ENCODE measurements at regions not wholly inside any gene's neighbourhood (a gene's known extent, or its start where the extent isn't known, plus 50 kb on each side); places are given as distances from the start of the nearest gene placed in this dataset.
"Not testable (repeated sequence)": the region's sequence is repeated elsewhere in the genome, so short reads cannot be mapped to it uniquely, and the experiment has no call there.

DNA sequence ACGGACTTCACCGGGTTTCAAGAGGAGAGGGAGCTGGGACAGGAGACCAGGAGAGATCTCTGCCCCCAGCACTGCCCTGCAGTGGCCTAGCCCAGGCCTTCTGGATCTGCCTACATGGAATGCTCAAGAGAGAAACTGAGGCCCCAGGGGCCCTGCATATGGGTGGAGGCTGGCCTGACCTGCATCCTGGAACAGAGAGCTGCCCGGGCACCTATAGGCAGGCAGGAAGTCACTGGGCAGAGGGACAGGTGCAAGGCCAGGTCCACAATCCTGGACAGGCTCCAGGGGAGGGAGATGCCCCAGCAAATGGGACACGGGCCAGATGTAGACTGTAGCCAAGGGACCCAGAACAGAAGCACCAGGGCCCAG, 98.5 kb upstream of the RUFY1 start:
- FAIRE-seq (no peak), DNase-seq (ENCODE audit: insufficient read length, low spot score) (no peak)
- TF ChIP-seq, protein P1, sequence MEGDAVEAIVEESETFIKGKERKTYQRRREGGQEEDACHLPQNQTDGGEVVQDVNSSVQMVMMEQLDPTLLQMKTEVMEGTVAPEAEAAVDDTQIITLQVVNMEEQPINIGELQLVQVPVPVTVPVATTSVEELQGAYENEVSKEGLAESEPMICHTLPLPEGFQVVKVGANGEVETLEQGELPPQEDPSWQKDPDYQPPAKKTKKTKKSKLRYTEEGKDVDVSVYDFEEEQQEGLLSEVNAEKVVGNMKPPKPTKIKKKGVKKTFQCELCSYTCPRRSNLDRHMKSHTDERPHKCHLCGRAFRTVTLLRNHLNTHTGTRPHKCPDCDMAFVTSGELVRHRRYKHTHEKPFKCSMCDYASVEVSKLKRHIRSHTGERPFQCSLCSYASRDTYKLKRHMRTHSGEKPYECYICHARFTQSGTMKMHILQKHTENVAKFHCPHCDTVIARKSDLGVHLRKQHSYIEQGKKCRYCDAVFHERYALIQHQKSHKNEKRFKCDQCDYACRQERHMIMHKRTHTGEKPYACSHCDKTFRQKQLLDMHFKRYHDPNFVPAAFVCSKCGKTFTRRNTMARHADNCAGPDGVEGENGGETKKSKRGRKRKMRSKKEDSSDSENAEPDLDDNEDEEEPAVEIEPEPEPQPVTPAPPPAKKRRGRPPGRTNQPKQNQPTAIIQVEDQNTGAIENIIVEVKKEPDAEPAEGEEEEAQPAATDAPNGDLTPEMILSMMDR (IDR thresholded peaks at IDR 0.05; ENCODE audit: insufficient read depth, missing control alignments) = no peak

DNA sequence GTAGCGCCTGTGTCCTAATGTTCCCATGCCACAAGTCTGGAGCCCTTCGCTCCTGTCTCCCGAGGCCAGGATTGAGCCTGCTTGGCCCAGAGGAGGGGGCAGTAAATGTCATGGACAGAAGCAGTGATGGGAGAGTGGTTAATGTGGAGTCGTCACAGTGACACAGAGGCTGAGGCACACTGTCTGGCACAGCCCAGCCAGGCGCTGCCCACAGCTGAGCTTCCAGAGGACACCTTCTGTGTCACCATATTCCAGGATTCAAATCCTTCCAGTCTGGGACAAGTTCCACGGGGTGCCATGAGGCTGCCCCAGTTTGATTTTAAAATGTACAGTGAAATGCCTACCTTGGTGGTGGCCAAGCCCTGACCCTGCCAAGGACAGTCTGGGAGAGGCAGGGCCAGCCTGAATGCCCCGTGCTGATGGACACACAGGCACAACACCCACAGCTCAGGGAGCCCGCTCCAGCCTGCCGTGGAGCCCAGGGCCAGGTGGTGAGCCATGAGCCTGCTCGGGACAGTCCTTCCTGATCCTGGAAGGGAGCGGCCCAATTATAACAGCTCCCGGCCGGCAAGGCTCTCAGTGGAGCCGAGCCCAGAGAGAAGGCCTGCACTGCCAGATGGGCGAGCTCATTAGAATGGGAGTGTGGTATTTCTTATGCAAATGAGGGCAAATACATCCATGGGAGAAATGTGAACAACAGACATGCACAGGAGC, 99.1 kb upstream of the RUFY1 start:
- DNase-seq (ENCODE audit: insufficient read length, low spot score) (no peak), FAIRE-seq (no peak)
- TF ChIP-seq, protein P1 (IDR thresholded peaks at IDR 0.05; ENCODE audit: insufficient read depth, missing control alignments) = no peak

DNA sequence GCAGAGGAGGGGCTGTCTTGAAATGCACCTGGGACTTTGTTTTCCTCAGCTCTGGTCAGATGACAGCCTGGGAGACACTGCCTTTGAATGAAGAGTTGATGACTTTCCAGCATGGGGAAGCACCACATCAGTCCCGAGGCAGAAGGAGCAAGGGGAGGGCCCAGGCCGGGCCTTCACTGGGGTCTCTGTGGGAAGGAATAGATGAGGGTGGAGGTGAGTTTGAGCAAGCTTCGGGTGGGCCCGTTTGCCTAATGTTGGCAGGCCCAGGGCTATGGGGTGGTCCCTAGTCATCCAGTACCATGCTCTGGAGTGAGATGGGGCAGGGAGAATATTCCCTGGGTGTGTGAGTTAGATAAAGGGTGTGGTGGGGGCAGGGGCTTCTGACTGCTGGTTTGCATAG, 100.4 kb upstream of the RUFY1 start:
- DNase-seq (ENCODE audit: insufficient read length, low spot score); FAIRE-seq: not testable (repeated sequence)

DNA sequence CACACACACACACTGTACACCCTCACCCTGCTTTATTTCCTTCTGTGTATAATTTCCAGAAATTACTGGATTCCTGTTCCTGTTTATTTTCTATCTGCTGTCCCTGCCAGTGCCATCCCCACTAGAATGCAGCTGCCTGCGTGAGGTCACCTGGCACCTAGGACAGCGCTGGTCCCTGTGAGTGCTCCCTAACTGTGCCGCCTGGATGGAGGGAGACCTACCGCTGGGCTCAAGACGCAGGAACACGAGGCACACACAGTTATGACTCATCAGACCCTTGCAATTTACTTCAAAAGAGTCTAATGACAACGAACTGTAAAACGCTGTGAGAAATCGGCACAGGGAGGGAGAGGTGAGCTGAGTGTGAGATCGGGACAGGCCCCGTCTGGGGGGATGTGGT, 102.1 kb upstream of the RUFY1 start:
- FAIRE-seq = not testable (repeated sequence)

DNA sequence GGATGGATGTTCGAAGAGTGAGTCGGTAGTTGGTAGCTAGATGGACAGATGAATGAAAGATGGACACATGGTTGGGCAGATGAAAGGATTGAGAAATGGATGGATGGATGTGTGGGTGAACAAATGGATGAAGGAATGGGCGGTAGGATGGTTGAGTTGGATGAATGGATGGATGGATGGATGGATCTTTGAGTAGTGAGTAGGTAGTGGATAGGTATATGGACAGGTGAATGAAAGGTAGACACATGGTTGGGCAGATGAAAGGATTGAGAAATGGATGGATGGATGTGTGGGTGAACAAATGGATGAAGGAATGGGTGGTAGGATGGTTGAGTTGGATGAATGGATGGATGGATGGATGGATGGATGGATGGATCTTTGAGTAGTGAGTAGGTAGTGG, 97.0 kb upstream of the ADAMTS2 start:
- not testable (repeated sequence) for FAIRE-seq; DNase-seq (ENCODE audit: insufficient read length, low spot score)

More for the DNA sequence above, 102.1 kb upstream of the RUFY1 start:
- not testable (repeated sequence) for DNase-seq (ENCODE audit: insufficient read length, low spot score)

DNA sequence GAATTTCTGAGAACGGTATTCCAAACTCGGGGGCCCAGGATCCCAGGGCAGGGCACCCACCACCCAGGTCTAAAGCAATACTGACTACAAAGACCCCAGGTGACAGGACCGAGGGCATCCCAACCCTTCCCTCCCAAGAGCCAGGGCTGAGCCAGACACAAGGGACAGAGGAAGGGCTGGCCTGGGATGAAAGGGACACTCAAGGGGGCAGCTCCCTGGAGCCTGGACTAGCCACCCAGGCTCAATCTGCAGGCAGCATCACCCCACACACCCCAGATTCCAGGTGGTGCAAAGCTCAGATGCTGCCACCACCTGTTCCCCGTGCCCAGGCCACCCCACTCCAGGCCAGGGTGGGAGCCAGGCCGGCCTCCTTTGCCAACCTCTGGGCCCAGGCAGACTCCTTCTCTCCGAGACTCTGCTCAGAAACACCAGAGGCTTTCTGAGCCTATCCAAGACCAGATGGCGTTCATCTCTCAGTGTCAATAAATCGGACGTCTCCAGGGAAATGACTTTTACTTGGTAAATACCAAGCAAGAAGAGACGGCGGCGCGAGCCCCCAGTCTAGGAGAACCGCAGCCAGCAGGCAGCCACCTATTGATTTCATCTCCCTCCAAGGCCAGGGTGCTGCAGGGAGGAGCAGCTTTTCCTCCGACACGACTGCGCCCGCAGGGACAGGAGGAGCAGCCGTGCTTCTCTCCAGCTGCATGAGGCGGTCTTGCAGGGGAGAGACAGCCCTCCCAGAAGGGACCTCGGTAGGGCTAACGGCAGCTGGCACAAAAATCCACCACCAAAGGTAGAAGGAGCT, 94.1 kb upstream of the ADAMTS2 start:
- DNase-seq (ENCODE audit: insufficient read length, low spot score) = peak; percentile 80
- no peak for FAIRE-seq
- TF ChIP-seq, protein P1 (IDR thresholded peaks at IDR 0.05; ENCODE audit: insufficient read depth, missing control alignments) = no peak

DNA sequence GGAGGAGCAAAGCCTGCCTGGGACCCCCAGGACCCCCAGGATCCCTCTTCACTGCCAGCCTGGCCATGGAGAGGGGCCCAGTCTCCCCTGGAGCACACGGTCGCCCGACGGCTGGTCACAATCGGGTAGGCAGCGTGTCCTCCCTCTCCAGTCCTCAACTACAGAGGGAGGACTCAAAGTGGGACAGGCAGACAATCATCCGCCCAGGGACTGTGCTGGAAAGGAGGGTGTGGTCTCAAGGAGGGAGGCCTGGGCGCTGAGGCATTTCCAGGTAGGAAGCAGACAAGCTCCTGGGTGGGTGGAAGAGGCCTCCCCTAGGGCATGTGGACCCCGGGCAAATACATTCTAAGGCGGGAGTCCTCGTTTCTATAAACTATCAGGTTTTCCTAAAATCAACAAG, 93.2 kb upstream of the ADAMTS2 start:
- DNase-seq (ENCODE audit: insufficient read length, low spot score) (no peak), FAIRE-seq (no peak)
- TF ChIP-seq, protein P1 (IDR thresholded peaks at IDR 0.05; ENCODE audit: insufficient read depth, missing control alignments) = no peak

DNA sequence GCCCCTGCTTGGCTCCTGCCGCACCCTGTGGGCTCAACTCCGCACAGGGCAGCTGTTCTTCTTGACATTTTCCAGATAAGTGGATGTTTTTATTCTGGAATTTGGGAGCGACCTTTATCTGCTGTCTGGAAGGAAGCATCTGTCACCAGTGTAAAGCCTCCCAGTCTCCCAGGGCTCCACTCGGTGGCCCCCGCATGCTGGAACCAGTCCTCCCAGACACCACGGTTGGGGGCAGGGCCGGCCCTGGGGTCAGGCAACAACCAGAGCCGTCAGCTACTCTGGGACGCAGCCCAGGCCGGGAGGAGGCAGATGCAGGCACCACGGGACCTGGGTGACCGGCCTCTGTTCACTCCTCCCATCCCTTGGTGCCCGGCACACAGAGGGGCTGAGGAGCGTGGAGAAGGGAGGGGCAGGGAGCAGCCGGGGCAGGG, 92.8 kb upstream of the ADAMTS2 start:
- FAIRE-seq = no peak
- TF ChIP-seq, protein P1 (IDR thresholded peaks at IDR 0.05; ENCODE audit: insufficient read depth, missing control alignments) = no peak
- DNase-seq (ENCODE audit: insufficient read length, low spot score) = no peak

Measured in D721Med (cell line).